T-cell (primary cell): ENCODE measurements at regions not wholly inside any gene's neighbourhood (a gene's known extent, or its start where the extent isn't known, plus 50 kb on each side); places are given as distances from the start of the nearest gene placed in this dataset.
"Not testable (repeated sequence)": the region's sequence is repeated elsewhere in the genome, so short reads cannot be mapped to it uniquely, and the experiment has no call there.

Experiments
- ATAC-seq, 4 experiments: fragments of 200-7000 bp in 3 of 4; fragments of 150-1000 bp in 1 of 4; cut with Tn5 transposase; replicated peaks in 1 of 4; 1 replicate in 3 of 4; 2 replicates in 1 of 4; pipeline ENCODE4 v1.10.0; 2021; ENCODE audit warnings: moderate library complexity in 3 of 4, mild to moderate bottlenecking in 2 of 4, moderate number of reproducible peaks in 1 of 4
- CTCF ChIA-PET, 2 donors: fragments of 300-600 bp; sonication (Branson Sonifier 250); formaldehyde crosslinking; loops; one replicate each; lab custom pipeline; 2022; ENCODE audit warnings: antibody characterized with exemption in 2 of 2; lab: Charles Lee
- POLR2A ChIA-PET, 2 donors: fragments of 300-600 bp; sonication (Branson Sonifier 250); formaldehyde crosslinking; loops; one replicate each; lab custom pipeline; 2022; ENCODE audit warnings: antibody characterized with exemption in 2 of 2; lab: Charles Lee
- DNase-seq, 35 experiments: peaks; one replicate each; pipeline versions ENCODE4 v3.0.0 to v3.0.0-alpha.2; 2013 to 2023
- H3K27ac ChIP-seq: one replicate; pipeline ENCODE4 v1.5.1; 2013; ENCODE audit warnings: low read length
- H3K27me3 ChIP-seq, 2 experiments: replicated peaks in 1 of 2; 1 replicate in 1 of 2; 2 replicates in 1 of 2; pipeline versions ENCODE4 v1.6.1 to v1.7.0; 2013; ENCODE audit warnings: low read length in 1 of 2, mixed read lengths in 1 of 2; ENCODE audit not compliant: control insufficient read depth in 2 of 2, insufficient read depth in 2 of 2; ENCODE audit errors: extremely low read depth in 1 of 2
- H3K36me3 ChIP-seq, 2 donors: 1 replicate in 1 of 2; 2 replicates in 1 of 2; pipeline versions ENCODE4 v1.6.1 to v1.7.0; 2013; ENCODE audit warnings: low read length in 1 of 2; ENCODE audit not compliant: control insufficient read depth in 2 of 2, insufficient read depth in 1 of 2; ENCODE audit errors: extremely low read depth in 1 of 2
- H3K4me1 ChIP-seq, 2 experiments: 1 replicate in 1 of 2; 2 replicates in 1 of 2; pipeline versions ENCODE4 v1.6.1 to v1.7.0; 2013; ENCODE audit warnings: low read length in 2 of 2, mixed read lengths in 1 of 2; ENCODE audit not compliant: insufficient read depth in 2 of 2, control insufficient read depth in 1 of 2; ENCODE audit errors: extremely low read depth in 1 of 2
- H3K4me3 ChIP-seq, 2 donors: 1 replicate in 1 of 2; 2 replicates in 1 of 2; pipeline versions ENCODE4 v1.5.1 to v1.7.0; 2013; ENCODE audit warnings: mild to moderate bottlenecking in 2 of 2, low read length in 1 of 2, moderate library complexity in 1 of 2; ENCODE audit not compliant: control insufficient read depth in 1 of 2; ENCODE audit errors: extremely low read depth in 1 of 2
- H3K9me3 ChIP-seq: 2 replicates; pipeline ENCODE4 v1.7.0; 2013
- H3K27ac Mint-ChIP-seq, 2 donors: one replicate each; pipeline ENCODE4 v1.8.0; 2020 to 2021; ENCODE audit warnings: mild to moderate bottlenecking in 2 of 2, mixed read lengths in 2 of 2
- H3K27me3 Mint-ChIP-seq, 2 donors: one replicate each; pipeline ENCODE4 v1.8.0; 2021 to 2022; ENCODE audit warnings: mixed read lengths in 2 of 2
- H3K36me3 Mint-ChIP-seq: one replicate; pipeline ENCODE4 v1.8.0; 2021; ENCODE audit warnings: mixed read lengths
- H3K4me1 Mint-ChIP-seq, 3 donors: one replicate each; pipeline ENCODE4 v1.8.0; 2020 to 2022; ENCODE audit warnings: mixed read lengths in 3 of 3, mild to moderate bottlenecking in 1 of 3
- H3K4me3 Mint-ChIP-seq, 3 donors: one replicate each; pipeline ENCODE4 v1.8.0; 2020 to 2022; ENCODE audit warnings: mild to moderate bottlenecking in 3 of 3, mixed read lengths in 3 of 3, moderate library complexity in 3 of 3
- H3K9me3 Mint-ChIP-seq, 3 donors: one replicate each; pipeline ENCODE4 v1.8.0; 2020 to 2022; ENCODE audit warnings: mixed read lengths in 3 of 3
- WGBS: methylation state at CpG from one replicate; pipeline ENCODE4 v1.1.5; 2013; ENCODE audit warnings: missing lambda C conversion rate; ENCODE audit not compliant: insufficient coverage; 5-methylcytosine and 5-hydroxymethylcytosine counted together

GRCh38 chrX:63409934-63410333, 58.8 kb upstream of the SPIN4 start:
- H3K9me3 Mint-ChIP-seq: not testable (repeated sequence)

GRCh38 chrX:63408050-63408449, 56.9 kb upstream of the SPIN4 start:
- WGBS: no CpG with 5 or more reads among the region's 1 CpG
- Histone ChIP-seq H3K27me3 (no peaks in the 10 kb centered on the region), H3K9me3 (no peaks in the 10 kb centered on the region), H3K4me3 (no peak overlapping the region), H3K4me1 (no peaks in the 10 kb centered on the region), H3K27ac (no peak overlapping the region), H3K36me3 (no peaks in the 10 kb centered on the region)
- Mint-ChIP-seq H3K4me3 (no peak overlapping the region), H3K4me1 (no peaks in the 10 kb centered on the region), H3K9me3 (peaks cover 3 to 8% (median 4%) of the 10 kb centered on the region in 3 donors), H3K27ac (no peak overlapping the region), H3K36me3 (no peaks in the 10 kb centered on the region), H3K27me3 (peaks cover 0 to 13% of the 10 kb centered on the region in 2 donors)
- CTCF ChIA-PET: no interaction called here
- DNase-seq (no peak), ATAC-seq (no peak)
- POLR2A ChIA-PET: no interaction called here

More at GRCh38 chrX:63409934-63410333, 58.8 kb upstream of the SPIN4 start:
- H3K27ac Mint-ChIP-seq, H3K4me1 Mint-ChIP-seq, H3K4me3 Mint-ChIP-seq, DNase-seq, ATAC-seq, POLR2A ChIA-PET, H3K36me3 ChIP-seq, H3K9me3 ChIP-seq, H3K27ac ChIP-seq, H3K36me3 Mint-ChIP-seq, H3K4me3 ChIP-seq, H3K4me1 ChIP-seq, CTCF ChIA-PET, H3K27me3 ChIP-seq: not testable (repeated sequence)
- H3K27me3 Mint-ChIP-seq: peaks cover 0 to 13% of the 10 kb centered on the region in 2 donors
- no CpG with 5 or more reads among the region's 7 CpGs for WGBS

- Histone ChIP-seq H3K27me3 (no peaks in the 10 kb centered on the region), H3K4me1 (no peaks in the 10 kb centered on the region), H3K36me3 (no peaks in the 10 kb centered on the region), H3K4me3 (no peak overlapping the region), H3K27ac (no peak overlapping the region), H3K9me3 (no peaks in the 10 kb centered on the region)
- Mint-ChIP-seq H3K4me1 (no peaks in the 10 kb centered on the region), H3K9me3 (peaks cover 0 to 4% (median 3%) of the 10 kb centered on the region in 3 donors), H3K36me3 (no peaks in the 10 kb centered on the region), H3K27ac (no peak overlapping the region), H3K4me3 (no peak overlapping the region), H3K27me3 (peaks cover 0 to 3% of the 10 kb centered on the region in 2 donors)
- ChIA-PET POLR2A (no interaction called here), CTCF (no interaction called here)
- DNase-seq (no peak), ATAC-seq (no peak)
- WGBS: 100% methylated on average over 1 of the region's 1 CpG
Observed at GRCh38 chrX:63404332-63404731, 53.2 kb upstream of the SPIN4 start.

GRCh38 chrX:63402106-63402505, 51.0 kb upstream of the SPIN4 start:
- H3K9me3 Mint-ChIP-seq: peaks cover 0 to 4% (median 3%) of the 10 kb centered on the region in 3 donors
- no peaks in the 10 kb centered on the region for H3K9me3 ChIP-seq
- POLR2A ChIA-PET: no interaction called here
- no CpG with 5 or more reads among the region's 2 CpGs for WGBS
- no peaks in the 10 kb centered on the region for H3K36me3 Mint-ChIP-seq
- H3K27me3 ChIP-seq: no peaks in the 10 kb centered on the region
- H3K27me3 Mint-ChIP-seq: peaks cover 0 to under 1% of the 10 kb centered on the region in 2 donors
- H3K4me1 ChIP-seq: no peaks in the 10 kb centered on the region
- H3K4me3 ChIP-seq: no peak overlapping the region
- H3K27ac Mint-ChIP-seq: no peak overlapping the region
- no peaks in the 10 kb centered on the region for H3K4me1 Mint-ChIP-seq
- no peak overlapping the region for H3K27ac ChIP-seq
- no peaks in the 10 kb centered on the region for H3K36me3 ChIP-seq
- H3K4me3 Mint-ChIP-seq: no peak overlapping the region
- no peak for ATAC-seq
- DNase-seq: no peak
- CTCF ChIA-PET: no interaction called here
